ENCODE measurements at regions not wholly inside any gene's neighbourhood (a gene's known extent, or its start where the extent isn't known, plus 50 kb on each side); places are given as distances from the start of the nearest gene placed in this dataset.

DNA sequence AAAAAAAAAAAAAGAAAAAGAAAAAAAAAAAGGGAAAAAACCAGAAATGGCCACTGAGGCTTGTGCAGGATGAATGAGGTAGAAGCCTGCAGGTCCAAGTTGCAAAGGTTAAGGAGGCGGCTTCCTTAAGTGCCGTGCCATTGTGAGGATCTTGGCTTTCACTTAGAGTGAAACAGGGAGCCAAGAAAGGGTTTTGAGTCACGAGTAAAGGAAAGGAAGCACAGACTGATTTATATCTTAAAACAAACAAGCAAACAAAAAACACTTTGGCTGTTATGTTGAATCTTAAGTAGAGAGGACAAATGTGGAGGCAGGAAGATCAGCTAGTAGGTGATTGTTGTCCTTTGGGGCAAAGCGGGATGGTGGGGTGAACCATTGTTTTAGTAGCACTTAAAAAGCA, 749.7 kb upstream of the SOX11 start:
- in situ Hi-C loops (cut with MboI; ENCODE audit: low pct_unique_long_range_greater_than_20kb, low sequenced_read_pairs, unreplicated experiment), result no loop called here

GRCh38 chr2:4947911-4948310, 744.3 kb upstream of the SOX11 start:
- TF ChIP-seq, protein P1, sequence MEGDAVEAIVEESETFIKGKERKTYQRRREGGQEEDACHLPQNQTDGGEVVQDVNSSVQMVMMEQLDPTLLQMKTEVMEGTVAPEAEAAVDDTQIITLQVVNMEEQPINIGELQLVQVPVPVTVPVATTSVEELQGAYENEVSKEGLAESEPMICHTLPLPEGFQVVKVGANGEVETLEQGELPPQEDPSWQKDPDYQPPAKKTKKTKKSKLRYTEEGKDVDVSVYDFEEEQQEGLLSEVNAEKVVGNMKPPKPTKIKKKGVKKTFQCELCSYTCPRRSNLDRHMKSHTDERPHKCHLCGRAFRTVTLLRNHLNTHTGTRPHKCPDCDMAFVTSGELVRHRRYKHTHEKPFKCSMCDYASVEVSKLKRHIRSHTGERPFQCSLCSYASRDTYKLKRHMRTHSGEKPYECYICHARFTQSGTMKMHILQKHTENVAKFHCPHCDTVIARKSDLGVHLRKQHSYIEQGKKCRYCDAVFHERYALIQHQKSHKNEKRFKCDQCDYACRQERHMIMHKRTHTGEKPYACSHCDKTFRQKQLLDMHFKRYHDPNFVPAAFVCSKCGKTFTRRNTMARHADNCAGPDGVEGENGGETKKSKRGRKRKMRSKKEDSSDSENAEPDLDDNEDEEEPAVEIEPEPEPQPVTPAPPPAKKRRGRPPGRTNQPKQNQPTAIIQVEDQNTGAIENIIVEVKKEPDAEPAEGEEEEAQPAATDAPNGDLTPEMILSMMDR (IDR thresholded peaks at IDR 0.05; ENCODE audit: extremely low read depth, insufficient read depth, missing control alignments), result no peak
- in situ Hi-C loops (cut with MboI; ENCODE audit: low pct_unique_long_range_greater_than_20kb, low sequenced_read_pairs, unreplicated experiment), result no loop called here
- DNase-seq (ENCODE audit: low spot score), result no peak

More for the DNA sequence above, 749.7 kb upstream of the SOX11 start:
- TF ChIP-seq, protein P1 (IDR thresholded peaks at IDR 0.05; ENCODE audit: extremely low read depth, insufficient read depth, missing control alignments), result no peak
- no peak for DNase-seq (ENCODE audit: low spot score)

GRCh38 chr2:4951368-4951767, 740.8 kb upstream of the SOX11 start:
- no peak for DNase-seq (ENCODE audit: low spot score)
- in situ Hi-C loops (cut with MboI; ENCODE audit: low pct_unique_long_range_greater_than_20kb, low sequenced_read_pairs, unreplicated experiment), result no loop called here
- TF ChIP-seq, protein P1 (IDR thresholded peaks at IDR 0.05; ENCODE audit: extremely low read depth, insufficient read depth, missing control alignments), result no peak

GRCh38 chr2:4959219-4959618, 733.0 kb upstream of the SOX11 start:
- no peak for DNase-seq (ENCODE audit: low spot score)
- in situ Hi-C loops (cut with MboI; ENCODE audit: low pct_unique_long_range_greater_than_20kb, low sequenced_read_pairs, unreplicated experiment), result no loop called here
- TF ChIP-seq, protein P1 (IDR thresholded peaks at IDR 0.05; ENCODE audit: extremely low read depth, insufficient read depth, missing control alignments), result no peak

- TF ChIP-seq, protein P1 (IDR thresholded peaks at IDR 0.05; ENCODE audit: extremely low read depth, insufficient read depth, missing control alignments), result no peak
- in situ Hi-C loops (cut with MboI; ENCODE audit: low pct_unique_long_range_greater_than_20kb, low sequenced_read_pairs, unreplicated experiment), result no loop called here
- DNase-seq (ENCODE audit: low spot score), result no peak
These were observed 729.8 kb upstream of the SOX11 start for GRCh38 chr2:4962419-4962818.

GRCh38 chr2:4963106-4963505, 729.1 kb upstream of the SOX11 start:
- in situ Hi-C loops (cut with MboI; ENCODE audit: low pct_unique_long_range_greater_than_20kb, low sequenced_read_pairs, unreplicated experiment), result no loop called here
- no peak for DNase-seq (ENCODE audit: low spot score)
- TF ChIP-seq, protein P1 (IDR thresholded peaks at IDR 0.05; ENCODE audit: extremely low read depth, insufficient read depth, missing control alignments), result no peak

GRCh38 chr2:4964001-4964540, 728.1 kb upstream of the SOX11 start:
- TF ChIP-seq, protein P1 (IDR thresholded peaks at IDR 0.05; ENCODE audit: extremely low read depth, insufficient read depth, missing control alignments), result no peak
- DNase-seq (ENCODE audit: low spot score), result no peak
- in situ Hi-C loops (cut with MboI; ENCODE audit: low pct_unique_long_range_greater_than_20kb, low sequenced_read_pairs, unreplicated experiment), result no loop called here
